Smooth muscle cell (in vitro differentiated cells): ENCODE measurements at regions not wholly inside any gene's neighbourhood (a gene's known extent, or its start where the extent isn't known, plus 50 kb on each side); places are given as distances from the start of the nearest gene placed in this dataset.
"Not testable (repeated sequence)": the region's sequence is repeated elsewhere in the genome, so short reads cannot be mapped to it uniquely, and the experiment has no call there.

Experiments used
- DNase-seq: peaks from one replicate; lab custom pipeline; 2025; ENCODE audit not compliant: unreplicated experiment; lab: John Stamatoyannopoulos, UW
- H2AFZ ChIP-seq: fragments of 200-600 bp; sonication (generic); 2 replicates; pipeline ENCODE4 v1.6.0; 2016; ENCODE audit warnings: antibody characterized with exemption, low read depth, mild to moderate bottlenecking
- H3F3A ChIP-seq: fragments of 200-600 bp; sonication (generic); 2 replicates; pipeline ENCODE4 v1.6.0; 2017; ENCODE audit warnings: antibody characterized with exemption, low read depth
- H3K27ac ChIP-seq: fragments of 200-600 bp; sonication (generic); 2 replicates; pipeline ENCODE4 v1.5.1; 2016; ENCODE audit warnings: low read depth, mild to moderate bottlenecking
- H3K27me3 ChIP-seq: fragments of 200-600 bp; sonication (generic); 2 replicates; pipeline ENCODE4 v1.6.1; 2016; ENCODE audit warnings: low read depth, mild to moderate bottlenecking
- H3K36me3 ChIP-seq: fragments of 200-600 bp; sonication (generic); 2 replicates; pipeline ENCODE4 v1.5.1; 2016; ENCODE audit warnings: low read depth
- H3K4me1 ChIP-seq: fragments of 200-600 bp; sonication (generic); 2 replicates; pipeline ENCODE4 v1.5.1; 2016; ENCODE audit warnings: low read depth
- H3K4me2 ChIP-seq: fragments of 200-600 bp; sonication (generic); 2 replicates; pipeline ENCODE4 v1.6.0; 2016; ENCODE audit warnings: mild to moderate bottlenecking
- H3K4me3 ChIP-seq: fragments of 200-600 bp; sonication (generic); 2 replicates; pipeline ENCODE4 v1.5.1; 2016; ENCODE audit warnings: mild to moderate bottlenecking
- H3K79me2 ChIP-seq: fragments of 200-600 bp; sonication (generic); 2 replicates; pipeline ENCODE4 v1.6.0; 2016; ENCODE audit warnings: low read depth, mild to moderate bottlenecking
- H3K9ac ChIP-seq: fragments of 200-600 bp; sonication (generic); 2 replicates; pipeline ENCODE4 v1.6.0; 2016; ENCODE audit warnings: low read depth
- H3K9me3 ChIP-seq: fragments of 200-600 bp; sonication (generic); replicated peaks from 2 replicates; pipeline ENCODE4 v1.5.1; 2016; ENCODE audit warnings: low read depth
- H4K20me1 ChIP-seq: fragments of 200-600 bp; sonication (generic); 2 replicates; pipeline ENCODE4 v1.6.0; 2016; ENCODE audit warnings: low read depth
- CTCF ChIP-seq: fragments of 200-600 bp; sonication (generic); IDR thresholded peaks from 2 replicates; pipeline ENCODE4 v1.5.1; 2017; ENCODE audit warnings: borderline replicate concordance, mild to moderate bottlenecking, antibody characterized with exemption; ENCODE audit not compliant: insufficient read depth, poor library complexity, severe bottlenecking
- WGBS: methylation state at CpG from one replicate; pipeline ENCODE4 v1.1.7; 2016; ENCODE audit warnings: low lambda C conversion rate; 5-methylcytosine and 5-hydroxymethylcytosine counted together

- no peak overlapping the region for H3K4me2 ChIP-seq
- H3F3A ChIP-seq: no peaks in the 10 kb centered on the region
- no peaks in the 10 kb centered on the region for H3K9me3 ChIP-seq
- H3K36me3 ChIP-seq: no peaks in the 10 kb centered on the region
- no peaks in the 10 kb centered on the region for H3K79me2 ChIP-seq
- H4K20me1 ChIP-seq: no peaks in the 10 kb centered on the region
- no peak overlapping the region for H3K9ac ChIP-seq
- WGBS: 70% methylated on average over 4 of the region's 4 CpGs
- H2AFZ ChIP-seq: no peak overlapping the region
- H3K4me3 ChIP-seq: no peak overlapping the region
- H3K27ac ChIP-seq: no peak overlapping the region
- H3K27me3 ChIP-seq: no peaks in the 10 kb centered on the region
- DNase-seq: no peak
- H3K4me1 ChIP-seq: no peaks in the 10 kb centered on the region
- no peak for TF ChIP-seq CTCF
Measured at GRCh38 chr2:236644502-236644911, 74.9 kb downstream of the ACKR3 start.

- H3K9ac ChIP-seq, H3K79me2 ChIP-seq, H3F3A ChIP-seq, H3K4me2 ChIP-seq, H3K36me3 ChIP-seq, H4K20me1 ChIP-seq, H3K27me3 ChIP-seq, DNase-seq, H3K27ac ChIP-seq, H3K4me1 ChIP-seq, H3K9me3 ChIP-seq, H3K4me3 ChIP-seq, H2AFZ ChIP-seq: not testable (repeated sequence)
- WGBS: 98% methylated on average over 4 of the region's 4 CpGs
Measured at GRCh38 chr2:236645141-236645540, 75.5 kb downstream of the ACKR3 start.

GRCh38 chr2:236646441-236646840 lies 76.8 kb downstream of the ACKR3 start:
- H3F3A ChIP-seq: no peaks in the 10 kb centered on the region
- no peaks in the 10 kb centered on the region for H3K79me2 ChIP-seq
- no peak overlapping the region for H3K9ac ChIP-seq
- H3K4me2 ChIP-seq: no peak overlapping the region
- no peak overlapping the region for H2AFZ ChIP-seq
- TF ChIP-seq CTCF: no peak
- H3K9me3 ChIP-seq: no peaks in the 10 kb centered on the region
- H3K27ac ChIP-seq: no peak overlapping the region
- H4K20me1 ChIP-seq: no peaks in the 10 kb centered on the region
- H3K36me3 ChIP-seq: no peaks in the 10 kb centered on the region
- no peaks in the 10 kb centered on the region for H3K4me1 ChIP-seq
- H3K27me3 ChIP-seq: no peaks in the 10 kb centered on the region
- WGBS: 94% methylated on average over 3 of the region's 3 CpGs
- H3K4me3 ChIP-seq: no peak overlapping the region
- DNase-seq: no peak

- WGBS: 94% methylated on average over 4 of the region's 4 CpGs
- Histone ChIP-seq H3K27ac (no peak overlapping the region), H3K36me3 (no peaks in the 10 kb centered on the region), H3K4me2 (no peak overlapping the region), H3K9ac (no peak overlapping the region), H3K4me3 (no peak overlapping the region), H4K20me1 (no peaks in the 10 kb centered on the region), H3K4me1 (no peaks in the 10 kb centered on the region), H3K9me3 (no peaks in the 10 kb centered on the region), H3K27me3 (no peaks in the 10 kb centered on the region), H3F3A (no peaks in the 10 kb centered on the region), H2AFZ (no peak overlapping the region), H3K79me2 (no peaks in the 10 kb centered on the region)
- TF ChIP-seq CTCF: no peak
- no peak for DNase-seq
Measured at GRCh38 chr2:236646871-236647270, 77.2 kb downstream of the ACKR3 start.
